Body of pancreas (tissue), 4 donors: ENCODE measurements at regions not wholly inside any gene's neighbourhood (a gene's known extent, or its start where the extent isn't known, plus 50 kb on each side); places are given as distances from the start of the nearest gene placed in this dataset.

ENCODE experiments used
- POLR2A ChIP-seq, 3 donors: fragments of 450-650 bp; IDR thresholded peaks; one replicate each; pipeline ENCODE4 v1.6.1; 2016; ENCODE audit warnings: antibody characterized with exemption in 3 of 3, mild to moderate bottlenecking in 2 of 3
- TF ChIP-seq, protein P1 (sequence below), 7 experiments: fragments of 450-650 bp in 4 of 7; fragments of 200-600 bp in 3 of 7; sonication (generic) in 3 of 7; IDR thresholded peaks; one replicate each; pipeline ENCODE4 v1.5.1; 2016 to 2019; ENCODE audit warnings: antibody characterized with exemption in 7 of 7

DNA sequence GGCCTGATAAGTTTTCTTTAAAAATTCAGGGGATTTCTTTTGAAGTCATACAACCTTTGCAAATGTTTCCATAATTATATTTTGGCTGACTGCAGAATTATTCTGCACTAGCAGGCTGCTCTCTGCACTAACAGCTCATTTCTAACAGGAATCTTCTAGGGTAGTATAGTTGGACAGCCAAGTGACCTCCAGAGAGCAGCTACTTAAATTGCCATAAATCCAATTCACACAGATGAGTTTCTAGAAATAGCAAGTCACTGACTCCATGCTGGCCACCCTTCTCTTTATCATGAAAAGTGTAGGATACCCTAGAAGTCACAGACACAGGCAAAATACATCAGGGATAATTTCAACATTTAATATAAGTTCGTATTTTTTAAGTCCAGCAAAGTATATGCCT is 110.9 kb upstream of the TARS1 start:
- no peak for TF ChIP-seq POLR2A (IDR thresholded peaks at IDR 0.05)
- TF ChIP-seq, protein P1, sequence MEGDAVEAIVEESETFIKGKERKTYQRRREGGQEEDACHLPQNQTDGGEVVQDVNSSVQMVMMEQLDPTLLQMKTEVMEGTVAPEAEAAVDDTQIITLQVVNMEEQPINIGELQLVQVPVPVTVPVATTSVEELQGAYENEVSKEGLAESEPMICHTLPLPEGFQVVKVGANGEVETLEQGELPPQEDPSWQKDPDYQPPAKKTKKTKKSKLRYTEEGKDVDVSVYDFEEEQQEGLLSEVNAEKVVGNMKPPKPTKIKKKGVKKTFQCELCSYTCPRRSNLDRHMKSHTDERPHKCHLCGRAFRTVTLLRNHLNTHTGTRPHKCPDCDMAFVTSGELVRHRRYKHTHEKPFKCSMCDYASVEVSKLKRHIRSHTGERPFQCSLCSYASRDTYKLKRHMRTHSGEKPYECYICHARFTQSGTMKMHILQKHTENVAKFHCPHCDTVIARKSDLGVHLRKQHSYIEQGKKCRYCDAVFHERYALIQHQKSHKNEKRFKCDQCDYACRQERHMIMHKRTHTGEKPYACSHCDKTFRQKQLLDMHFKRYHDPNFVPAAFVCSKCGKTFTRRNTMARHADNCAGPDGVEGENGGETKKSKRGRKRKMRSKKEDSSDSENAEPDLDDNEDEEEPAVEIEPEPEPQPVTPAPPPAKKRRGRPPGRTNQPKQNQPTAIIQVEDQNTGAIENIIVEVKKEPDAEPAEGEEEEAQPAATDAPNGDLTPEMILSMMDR (IDR thresholded peaks at IDR 0.05), result no peak
